Activated T-cell treated with anti-CD3 and anti-CD28 coated beads, Interleukin-2, amount 50 U/mL, for 4 hours (primary cell): ENCODE measurements at regions not wholly inside any gene's neighbourhood (a gene's known extent, or its start where the extent isn't known, plus 50 kb on each side); places are given as distances from the start of the nearest gene placed in this dataset.

ENCODE experiments used
- ATAC-seq, 2 donors: fragments of 200-7000 bp; cut with Tn5 transposase; one replicate each; pipeline ENCODE4 v1.10.0; 2021
- DNase-seq: peaks from one replicate; pipeline ENCODE4 v3.0.0-alpha.2; 2020
- H3K27me3 Mint-ChIP-seq: one replicate; pipeline ENCODE4 v1.8.0; 2021; ENCODE audit warnings: low read depth, mixed read lengths
- H3K36me3 Mint-ChIP-seq: one replicate; pipeline ENCODE4 v1.8.0; 2022; ENCODE audit warnings: mixed read lengths; ENCODE audit not compliant: insufficient read depth
- H3K4me1 Mint-ChIP-seq: one replicate; pipeline ENCODE4 v1.8.0; 2021; ENCODE audit warnings: low read depth, mixed read lengths
- H3K4me3 Mint-ChIP-seq: one replicate; pipeline ENCODE4 v1.8.0; 2021; ENCODE audit warnings: mild to moderate bottlenecking, moderate library complexity, mixed read lengths
- H3K9me3 Mint-ChIP-seq: one replicate; pipeline ENCODE4 v1.8.0; 2021; ENCODE audit warnings: mixed read lengths

- peaks cover 23% of the 10 kb centered on the region for H3K27me3 Mint-ChIP-seq
- no peak for DNase-seq
These were observed 140.0 kb upstream of the PKDCC start for GRCh38 chr2:41907771-41908207.

GRCh38 chr2:41908349-41908748, 139.5 kb upstream of the PKDCC start:
- Mint-ChIP-seq H3K4me1 (peaks cover 2% of the 10 kb centered on the region), H3K9me3 (no peaks in the 10 kb centered on the region), H3K27me3 (peaks cover 23% of the 10 kb centered on the region), H3K4me3 (no peak overlapping the region), H3K36me3 (no peaks in the 10 kb centered on the region)
- no peak for DNase-seq
- ATAC-seq = no peak

More at GRCh38 chr2:41907771-41908207, 140.0 kb upstream of the PKDCC start:
- Mint-ChIP-seq H3K4me1 (peaks cover 2% of the 10 kb centered on the region), H3K4me3 (no peak overlapping the region), H3K9me3 (no peaks in the 10 kb centered on the region), H3K36me3 (no peaks in the 10 kb centered on the region)
- no peak for ATAC-seq

GRCh38 chr2:41909584-41909983, 138.2 kb upstream of the PKDCC start:
- H3K9me3 Mint-ChIP-seq = no peaks in the 10 kb centered on the region
- DNase-seq (no peak), ATAC-seq (no peak)
- peaks cover 2% of the 10 kb centered on the region for H3K4me1 Mint-ChIP-seq
- H3K36me3 Mint-ChIP-seq = no peaks in the 10 kb centered on the region
- no peak overlapping the region for H3K4me3 Mint-ChIP-seq
- peaks cover 29% of the 10 kb centered on the region for H3K27me3 Mint-ChIP-seq

GRCh38 chr2:41910126-41910525, 137.7 kb upstream of the PKDCC start:
- H3K4me1 Mint-ChIP-seq = peaks cover 2% of the 10 kb centered on the region
- ATAC-seq = no peak
- no peaks in the 10 kb centered on the region for H3K9me3 Mint-ChIP-seq
- no peak overlapping the region for H3K4me3 Mint-ChIP-seq
- H3K27me3 Mint-ChIP-seq = peaks cover 30% of the 10 kb centered on the region
- no peak for DNase-seq
- no peaks in the 10 kb centered on the region for H3K36me3 Mint-ChIP-seq

GRCh38 chr2:41911033-41911432, 136.8 kb upstream of the PKDCC start:
- Mint-ChIP-seq H3K27me3 (peaks cover 29% of the 10 kb centered on the region), H3K4me3 (no peak overlapping the region), H3K36me3 (no peaks in the 10 kb centered on the region), H3K4me1 (peaks cover 2% of the 10 kb centered on the region), H3K9me3 (no peaks in the 10 kb centered on the region)
- DNase-seq (no peak), ATAC-seq (no peak)

GRCh38 chr2:41912337-41912736, 135.5 kb upstream of the PKDCC start:
- no peaks in the 10 kb centered on the region for H3K9me3 Mint-ChIP-seq
- H3K27me3 Mint-ChIP-seq = peaks cover 23% of the 10 kb centered on the region
- H3K4me1 Mint-ChIP-seq = peaks cover 2% of the 10 kb centered on the region
- ATAC-seq = no peak
- H3K4me3 Mint-ChIP-seq = no peak overlapping the region
- no peak for DNase-seq
- no peaks in the 10 kb centered on the region for H3K36me3 Mint-ChIP-seq

GRCh38 chr2:41912776-41913175, 135.0 kb upstream of the PKDCC start:
- no peaks in the 10 kb centered on the region for H3K36me3 Mint-ChIP-seq
- ATAC-seq (no peak), DNase-seq (no peak)
- peaks cover 2% of the 10 kb centered on the region for H3K4me1 Mint-ChIP-seq
- peaks cover 23% of the 10 kb centered on the region for H3K27me3 Mint-ChIP-seq
- no peaks in the 10 kb centered on the region for H3K9me3 Mint-ChIP-seq
- no peak overlapping the region for H3K4me3 Mint-ChIP-seq

GRCh38 chr2:41913311-41913710, 134.5 kb upstream of the PKDCC start:
- DNase-seq (no peak), ATAC-seq (no peak)
- peaks cover 21% of the 10 kb centered on the region for H3K27me3 Mint-ChIP-seq
- H3K9me3 Mint-ChIP-seq = no peaks in the 10 kb centered on the region
- H3K4me1 Mint-ChIP-seq = peaks cover 2% of the 10 kb centered on the region
- H3K4me3 Mint-ChIP-seq = no peak overlapping the region
- no peaks in the 10 kb centered on the region for H3K36me3 Mint-ChIP-seq

- H3K4me1 Mint-ChIP-seq = peaks cover 2% of the 10 kb centered on the region
- H3K36me3 Mint-ChIP-seq = no peaks in the 10 kb centered on the region
- ATAC-seq (no peak), DNase-seq (no peak)
- no peaks in the 10 kb centered on the region for H3K9me3 Mint-ChIP-seq
- peaks cover 21% of the 10 kb centered on the region for H3K27me3 Mint-ChIP-seq
- H3K4me3 Mint-ChIP-seq = no peak overlapping the region
These were observed 133.8 kb upstream of the PKDCC start for GRCh38 chr2:41913921-41914609.

GRCh38 chr2:41914936-41915335, 132.9 kb upstream of the PKDCC start:
- Mint-ChIP-seq H3K27me3 (peaks cover 18% of the 10 kb centered on the region), H3K4me1 (no peaks in the 10 kb centered on the region), H3K9me3 (no peaks in the 10 kb centered on the region), H3K4me3 (no peak overlapping the region), H3K36me3 (no peaks in the 10 kb centered on the region)
- DNase-seq (no peak), ATAC-seq (no peak)

- Mint-ChIP-seq H3K36me3 (no peaks in the 10 kb centered on the region), H3K4me1 (no peaks in the 10 kb centered on the region), H3K27me3 (peaks cover 13% of the 10 kb centered on the region), H3K9me3 (no peaks in the 10 kb centered on the region), H3K4me3 (no peak overlapping the region)
- ATAC-seq = no peak
- DNase-seq = no peak
These were observed 131.6 kb upstream of the PKDCC start for GRCh38 chr2:41916177-41916576.

GRCh38 chr2:41917587-41917986, 130.2 kb upstream of the PKDCC start:
- no peaks in the 10 kb centered on the region for H3K4me1 Mint-ChIP-seq
- H3K9me3 Mint-ChIP-seq = no peaks in the 10 kb centered on the region
- no peak overlapping the region for H3K4me3 Mint-ChIP-seq
- H3K36me3 Mint-ChIP-seq = no peaks in the 10 kb centered on the region
- ATAC-seq (no peak), DNase-seq (no peak)
- peaks cover 11% of the 10 kb centered on the region for H3K27me3 Mint-ChIP-seq

- DNase-seq (no peak), ATAC-seq (no peak)
- Mint-ChIP-seq H3K27me3 (peaks cover 10% of the 10 kb centered on the region), H3K36me3 (no peaks in the 10 kb centered on the region), H3K9me3 (no peaks in the 10 kb centered on the region), H3K4me3 (no peak overlapping the region), H3K4me1 (no peaks in the 10 kb centered on the region)
These were observed 128.7 kb upstream of the PKDCC start for GRCh38 chr2:41919135-41919534.

GRCh38 chr2:41920181-41920580, 127.6 kb upstream of the PKDCC start:
- DNase-seq (no peak), ATAC-seq (no peak)
- H3K9me3 Mint-ChIP-seq = no peaks in the 10 kb centered on the region
- no peak overlapping the region for H3K4me3 Mint-ChIP-seq
- H3K4me1 Mint-ChIP-seq = no peaks in the 10 kb centered on the region
- peaks cover 4% of the 10 kb centered on the region for H3K27me3 Mint-ChIP-seq
- H3K36me3 Mint-ChIP-seq = no peaks in the 10 kb centered on the region

GRCh38 chr2:41920812-41921211, 127.0 kb upstream of the PKDCC start:
- ATAC-seq (no peak), DNase-seq (no peak)
- no peaks in the 10 kb centered on the region for H3K36me3 Mint-ChIP-seq
- H3K9me3 Mint-ChIP-seq = no peaks in the 10 kb centered on the region
- peaks cover 3% of the 10 kb centered on the region for H3K27me3 Mint-ChIP-seq
- no peaks in the 10 kb centered on the region for H3K4me1 Mint-ChIP-seq
- H3K4me3 Mint-ChIP-seq = no peak overlapping the region
